Osteocyte (in vitro differentiated cells): ENCODE measurements at regions not wholly inside any gene's neighbourhood (a gene's known extent, or its start where the extent isn't known, plus 50 kb on each side); places are given as distances from the start of the nearest gene placed in this dataset.

Experiments used
- DNase-seq: peaks from one replicate; pipeline ENCODE4 v3.0.0; 2021; ENCODE audit warnings: mixed read lengths; ENCODE audit not compliant: unreplicated experiment; ENCODE audit errors: extremely low spot score
- H3K27ac Mint-ChIP-seq: one replicate; pipeline ENCODE4 v1.8.0; 2021; ENCODE audit warnings: mild to moderate bottlenecking, mixed read lengths; ENCODE audit not compliant: unreplicated experiment
- H3K27me3 Mint-ChIP-seq: one replicate; pipeline ENCODE4 v1.8.0; 2021; ENCODE audit warnings: mixed read lengths; ENCODE audit not compliant: unreplicated experiment
- H3K36me3 Mint-ChIP-seq: one replicate; pipeline ENCODE4 v1.8.0; 2021; ENCODE audit warnings: mixed read lengths; ENCODE audit not compliant: unreplicated experiment
- H3K4me1 Mint-ChIP-seq: one replicate; pipeline ENCODE4 v1.8.0; 2021; ENCODE audit warnings: mixed read lengths; ENCODE audit not compliant: unreplicated experiment
- H3K4me3 Mint-ChIP-seq: one replicate; pipeline ENCODE4 v1.8.0; 2021; ENCODE audit warnings: mild to moderate bottlenecking, moderate library complexity, mixed read lengths; ENCODE audit not compliant: unreplicated experiment
- H3K9me3 Mint-ChIP-seq: one replicate; pipeline ENCODE4 v1.8.0; 2021; ENCODE audit warnings: mixed read lengths; ENCODE audit not compliant: unreplicated experiment
- CTCF ChIP-seq: fragments of 200-600 bp; sonication (generic); IDR thresholded peaks from 2 replicates; pipeline ENCODE4 v1.5.0; 2021; ENCODE audit warnings: antibody characterized with exemption, mild to moderate bottlenecking, moderate library complexity

GRCh38 chr17:74024871-74025531, 178.5 kb upstream of the RPL38 start:
- Mint-ChIP-seq H3K27ac (no peak overlapping the region), H3K4me1 (no peaks in the 10 kb centered on the region), H3K4me3 (no peak overlapping the region), H3K27me3 (no peaks in the 10 kb centered on the region), H3K9me3 (no peaks in the 10 kb centered on the region), H3K36me3 (no peaks in the 10 kb centered on the region)
- no peak for TF ChIP-seq CTCF
- DNase-seq: no peak

DNA sequence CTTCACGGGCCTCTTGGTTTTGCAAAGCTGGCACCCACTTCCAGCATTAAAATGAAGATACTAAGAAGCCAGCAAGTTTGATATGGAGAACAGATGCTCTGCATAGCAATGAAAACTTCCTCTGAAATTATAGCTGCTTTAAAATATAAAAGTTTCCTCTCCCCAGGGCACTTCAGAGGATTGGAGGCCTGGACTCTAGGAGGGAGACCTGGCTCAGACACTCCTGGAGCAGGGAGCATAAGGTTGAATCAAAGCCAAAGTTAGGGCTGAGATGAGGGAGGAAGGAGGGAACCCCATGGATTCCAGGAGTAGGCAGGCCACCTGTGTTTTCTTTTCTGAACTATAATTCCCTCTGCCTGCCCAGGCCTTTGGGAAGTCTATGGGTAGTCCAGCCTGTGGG, 176.0 kb upstream of the RPL38 start:
- Mint-ChIP-seq H3K36me3 (no peaks in the 10 kb centered on the region), H3K27me3 (peaks cover 12% of the 10 kb centered on the region), H3K4me1 (no peaks in the 10 kb centered on the region), H3K27ac (no peak overlapping the region), H3K4me3 (no peak overlapping the region), H3K9me3 (no peaks in the 10 kb centered on the region)
- DNase-seq: no peak
- no peak for TF ChIP-seq CTCF

GRCh38 chr17:74028354-74029116, 174.9 kb upstream of the RPL38 start:
- Mint-ChIP-seq H3K36me3 (no peaks in the 10 kb centered on the region), H3K4me3 (no peak overlapping the region), H3K9me3 (no peaks in the 10 kb centered on the region), H3K27ac (no peak overlapping the region), H3K27me3 (peaks cover 12% of the 10 kb centered on the region), H3K4me1 (no peaks in the 10 kb centered on the region)
- DNase-seq: no peak
- TF ChIP-seq CTCF: no peak

- Mint-ChIP-seq H3K27ac (no peak overlapping the region), H3K9me3 (no peaks in the 10 kb centered on the region), H3K4me3 (no peak overlapping the region), H3K4me1 (no peaks in the 10 kb centered on the region), H3K36me3 (no peaks in the 10 kb centered on the region), H3K27me3 (peaks cover 12% of the 10 kb centered on the region)
- TF ChIP-seq CTCF: no peak
- DNase-seq: no peak
Measured at GRCh38 chr17:74031316-74032090, 172.0 kb upstream of the RPL38 start.

GRCh38 chr17:74032222-74032621, 171.3 kb upstream of the RPL38 start:
- Mint-ChIP-seq H3K27me3 (peaks cover 12% of the 10 kb centered on the region), H3K9me3 (no peaks in the 10 kb centered on the region), H3K27ac (no peak overlapping the region), H3K4me1 (no peaks in the 10 kb centered on the region), H3K4me3 (no peak overlapping the region), H3K36me3 (no peaks in the 10 kb centered on the region)
- TF ChIP-seq CTCF: no peak
- DNase-seq: no peak
